ENCODE measurements at regions not wholly inside any gene's neighbourhood (a gene's known extent, or its start where the extent isn't known, plus 50 kb on each side); places are given as distances from the start of the nearest gene placed in this dataset.

GRCh38 chr11:35868491-35868890, 75.4 kb upstream of the LDLRAD3 start:
- TF ChIP-seq CTCF (IDR thresholded peaks at IDR 0.05) = no peak
- no peak for TF ChIP-seq EZH2 (IDR thresholded peaks at IDR 0.05)

All from neural progenitor cell (in vitro differentiated cells).